HEK293T (cell line): ENCODE measurements at regions not wholly inside any gene's neighbourhood (a gene's known extent, or its start where the extent isn't known, plus 50 kb on each side); places are given as distances from the start of the nearest gene placed in this dataset.

ENCODE experiments used
- CTCF ChIA-PET: fragments of 350-600 bp; formaldehyde crosslinking; extraction: SDS; loops from one replicate; lab custom pipeline; 2021; ENCODE audit warnings: antibody characterized with exemption, inconsistent platforms; lab: Yijun Ruan, JAX
- POLR2A ChIA-PET: fragments of 350-600 bp; formaldehyde crosslinking; extraction: SDS; loops from one replicate; lab custom pipeline; 2020; ENCODE audit warnings: antibody characterized with exemption, inconsistent platforms; lab: Yijun Ruan, JAX
- DNase-seq: peaks from one replicate; pipeline ENCODE4 v3.0.0; 2012; ENCODE audit warnings: mixed read lengths; ENCODE audit errors: extremely low spot score
- ARNT ChIP-seq: fragments of 450-650 bp; IDR thresholded peaks from 2 replicates; pipeline ENCODE4 v1.6.1; 2017; ENCODE audit warnings: mild to moderate bottlenecking
- BHLHE40 ChIP-seq: fragments of 450-650 bp; IDR thresholded peaks from 2 replicates; pipeline ENCODE4 v1.6.1; 2016; ENCODE audit warnings: mild to moderate bottlenecking, moderate library complexity, borderline replicate concordance
- CTBP1 ChIP-seq: fragments of 450-650 bp; IDR thresholded peaks from 2 replicates; pipeline ENCODE4 v1.6.1; 2016; ENCODE audit warnings: borderline replicate concordance
- ELF4 ChIP-seq: fragments of 450-650 bp; IDR thresholded peaks from 2 replicates; pipeline ENCODE4 v1.6.1; 2017; ENCODE audit warnings: antibody characterized with exemption
- FOXA1 ChIP-seq: fragments of 450-650 bp; IDR thresholded peaks from 2 replicates; pipeline ENCODE4 v1.6.1; 2016; ENCODE audit warnings: mild to moderate bottlenecking
- FOXK2 ChIP-seq: fragments of 450-650 bp; IDR thresholded peaks from 2 replicates; pipeline ENCODE4 v1.6.1; 2016; ENCODE audit warnings: mild to moderate bottlenecking
- FOXM1 ChIP-seq: fragments of 450-650 bp; IDR thresholded peaks from 2 replicates; pipeline ENCODE4 v1.6.1; 2017; ENCODE audit warnings: mild to moderate bottlenecking, borderline replicate concordance
- HDGF ChIP-seq: fragments of 450-650 bp; IDR thresholded peaks from 2 replicates; pipeline ENCODE4 v1.6.1; 2017; ENCODE audit warnings: antibody characterized with exemption, borderline replicate concordance
- L3MBTL2 ChIP-seq: fragments of 450-650 bp; conservative IDR thresholded peaks from 2 replicates; pipeline ENCODE4 v1.6.1; 2016; ENCODE audit warnings: mild to moderate bottlenecking
- LEF1 ChIP-seq: fragments of 450-650 bp; IDR thresholded peaks from 2 replicates; pipeline ENCODE4 v1.6.1; 2017; ENCODE audit warnings: mild to moderate bottlenecking, borderline replicate concordance
- SP1 ChIP-seq: fragments of 450-650 bp; IDR thresholded peaks from 2 replicates; pipeline ENCODE4 v1.6.1; 2017
- SUZ12 ChIP-seq: fragments of 450-650 bp; IDR thresholded peaks from 2 replicates; pipeline ENCODE4 v1.6.1; 2016; ENCODE audit warnings: mild to moderate bottlenecking
- TARDBP ChIP-seq: fragments of 450-650 bp; IDR thresholded peaks from 2 replicates; pipeline ENCODE4 v1.6.1; 2016
- ZNF384 ChIP-seq: fragments of 450-650 bp; IDR thresholded peaks from 2 replicates; pipeline ENCODE4 v1.6.1; 2016
- TF ChIP-seq, protein P1 (sequence below): fragments of 450-650 bp; IDR thresholded peaks from 2 replicates; pipeline ENCODE4 v1.6.1; 2016

DNA sequence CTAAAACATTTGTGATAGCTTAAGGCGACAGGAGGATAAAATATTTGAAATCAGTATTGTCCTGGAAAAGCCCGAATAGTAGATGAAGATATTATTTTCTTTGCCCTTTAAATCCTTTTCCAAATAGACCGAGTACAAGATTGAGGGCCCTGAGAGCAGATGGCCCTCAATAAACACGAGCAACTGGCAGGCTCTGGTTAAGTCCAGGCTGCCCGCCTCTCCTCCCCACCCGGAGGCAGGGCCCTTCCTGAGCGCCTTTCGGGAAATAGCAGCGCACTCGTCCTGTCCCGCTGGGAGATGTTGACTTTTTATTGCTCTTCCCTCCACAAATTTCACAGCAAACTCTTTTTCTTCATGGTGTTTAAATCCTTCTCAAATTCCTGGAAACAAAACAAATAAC lies 50.8 kb upstream of the MAX start:
- POLR2A ChIA-PET: no interaction called here

DNA sequence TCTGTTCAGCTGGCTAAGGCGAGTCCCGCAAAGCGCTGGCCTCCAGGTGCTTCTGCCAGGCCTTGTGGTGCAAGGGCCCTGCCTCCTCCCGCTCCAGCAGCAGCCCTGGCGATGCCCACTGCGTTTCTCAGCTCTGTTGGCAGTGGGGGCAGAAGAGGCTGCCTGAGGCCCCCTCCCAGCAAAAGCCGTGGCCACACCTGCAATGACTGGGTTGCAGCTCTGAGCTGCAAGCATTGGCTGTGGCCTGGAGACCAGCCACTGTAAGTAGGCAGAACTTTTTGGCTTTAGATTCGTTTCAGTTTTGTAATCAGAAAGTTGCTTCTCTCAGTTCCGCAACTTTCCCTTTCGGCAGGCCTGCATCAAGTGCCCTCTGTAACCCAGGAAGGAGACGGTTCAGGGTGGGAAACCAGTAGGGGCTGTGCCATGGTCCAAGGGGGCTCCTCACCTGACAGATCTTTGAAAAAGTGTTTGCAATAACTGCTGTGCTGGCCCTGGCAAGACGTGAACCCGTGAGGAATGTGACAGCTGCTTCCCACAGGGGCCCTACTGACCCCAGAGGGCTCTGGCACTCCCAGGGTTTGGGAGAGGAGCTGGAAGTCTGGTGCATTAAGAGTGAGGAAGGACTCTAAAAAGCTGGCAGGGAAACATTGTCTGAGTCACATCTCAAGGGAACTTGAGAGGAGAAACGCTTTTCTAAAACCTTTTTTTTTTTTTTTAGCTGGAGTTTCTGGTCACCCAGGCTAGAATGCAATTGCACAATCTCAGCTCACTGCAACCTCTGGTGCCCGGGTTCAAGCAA lies 54.5 kb upstream of the MAX start:
- TF ChIP-seq ARNT: no peak
- no peak for TF ChIP-seq CTBP1
- no peak for TF ChIP-seq FOXA1
- no peak for TF ChIP-seq SUZ12
- no peak for TF ChIP-seq FOXK2
- CTCF ChIA-PET: interaction anchor here (0.5 to 1.9 kb wide), 2 partner anchors 8 to 441 kb away, joined by 4 to 6 read pairs; no protein-coding TSS in a partner anchor
- DNase-seq: no peak
- POLR2A ChIA-PET: interaction anchor here (0.9 kb wide), 1 partner anchor 255 kb away, joined by 3 read pairs; no protein-coding TSS in a partner anchor

More for the DNA sequence above, 50.8 kb upstream of the MAX start:
- CTCF ChIA-PET: interaction anchor here (0.6 kb wide), 1 partner anchor 711 kb away, joined by 6 read pairs; no protein-coding TSS in a partner anchor
- TF ChIP-seq SUZ12: no peak
- TF ChIP-seq TARDBP: no peak
- TF ChIP-seq FOXA1: no peak
- no peak for TF ChIP-seq L3MBTL2
- DNase-seq: no peak

DNA sequence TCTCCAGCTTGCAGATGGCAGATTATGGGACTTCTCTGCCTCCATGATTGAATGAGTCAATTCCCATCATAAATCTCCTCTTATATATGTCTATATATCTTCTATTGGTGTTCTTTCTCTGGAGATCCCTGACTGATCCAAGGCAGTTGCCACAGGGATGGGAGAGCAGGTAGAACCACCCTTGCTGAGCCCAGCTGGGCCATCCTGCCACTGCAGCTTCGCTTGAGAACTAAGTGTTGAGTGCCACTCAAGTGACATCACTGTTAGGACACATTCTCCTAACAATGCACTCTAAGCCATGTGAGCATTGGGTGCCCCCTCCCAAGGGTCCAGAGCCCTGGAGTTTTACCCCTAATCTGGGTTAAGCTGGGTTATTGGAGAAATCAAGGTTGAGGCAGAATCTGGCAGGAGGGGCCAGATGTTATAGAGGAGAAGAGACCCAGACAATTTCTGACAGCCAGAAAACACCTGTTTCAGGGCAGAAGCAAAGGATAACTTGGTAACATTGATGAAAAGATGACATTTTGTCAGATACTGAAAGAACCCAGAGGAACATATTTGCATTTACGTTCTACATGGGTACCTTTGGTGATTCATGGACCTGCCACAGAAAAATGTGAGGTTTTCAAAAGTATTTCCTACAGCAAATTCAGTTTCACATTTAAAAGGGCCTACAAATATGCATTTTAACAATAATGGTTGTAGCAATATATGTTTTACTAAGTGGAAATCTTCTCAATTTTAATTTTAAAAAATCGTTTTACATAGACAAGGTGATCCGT lies 57.2 kb upstream of the MAX start:
- DNase-seq: no peak
- no peak for TF ChIP-seq SP1
- TF ChIP-seq, protein P1, sequence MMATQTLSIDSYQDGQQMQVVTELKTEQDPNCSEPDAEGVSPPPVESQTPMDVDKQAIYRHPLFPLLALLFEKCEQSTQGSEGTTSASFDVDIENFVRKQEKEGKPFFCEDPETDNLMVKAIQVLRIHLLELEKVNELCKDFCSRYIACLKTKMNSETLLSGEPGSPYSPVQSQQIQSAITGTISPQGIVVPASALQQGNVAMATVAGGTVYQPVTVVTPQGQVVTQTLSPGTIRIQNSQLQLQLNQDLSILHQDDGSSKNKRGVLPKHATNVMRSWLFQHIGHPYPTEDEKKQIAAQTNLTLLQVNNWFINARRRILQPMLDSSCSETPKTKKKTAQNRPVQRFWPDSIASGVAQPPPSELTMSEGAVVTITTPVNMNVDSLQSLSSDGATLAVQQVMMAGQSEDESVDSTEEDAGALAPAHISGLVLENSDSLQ: no peak
- no peak for TF ChIP-seq LEF1
- TF ChIP-seq TARDBP: no peak
- TF ChIP-seq ELF4: no peak
- TF ChIP-seq FOXM1: no peak
- no peak for TF ChIP-seq BHLHE40
- no peak for TF ChIP-seq FOXK2
- no peak for TF ChIP-seq FOXA1
- POLR2A ChIA-PET: no interaction called here
- CTCF ChIA-PET: no interaction called here

DNA sequence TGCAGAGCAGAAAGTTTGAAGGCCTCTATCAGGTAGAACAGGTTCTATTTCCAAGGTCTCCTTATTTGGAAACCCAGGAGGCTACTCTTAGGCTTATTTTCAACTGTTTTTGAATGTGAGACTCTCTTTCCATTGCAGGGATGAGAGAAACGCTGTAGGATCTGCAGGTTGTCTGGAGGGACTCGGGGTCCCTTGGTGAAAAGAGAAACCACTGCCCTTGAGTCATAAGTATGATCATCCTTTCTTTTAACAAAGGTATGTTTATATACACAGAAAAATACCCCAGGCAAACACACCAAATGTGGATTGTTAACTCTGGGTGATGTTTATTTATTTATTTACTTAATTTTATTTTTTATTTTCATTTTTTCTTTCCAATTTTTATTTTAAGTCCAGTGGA lies 57.8 kb upstream of the MAX start:
- TF ChIP-seq ELF4: no peak
- DNase-seq: no peak
- CTCF ChIA-PET: no interaction called here
- POLR2A ChIA-PET: no interaction called here

DNA sequence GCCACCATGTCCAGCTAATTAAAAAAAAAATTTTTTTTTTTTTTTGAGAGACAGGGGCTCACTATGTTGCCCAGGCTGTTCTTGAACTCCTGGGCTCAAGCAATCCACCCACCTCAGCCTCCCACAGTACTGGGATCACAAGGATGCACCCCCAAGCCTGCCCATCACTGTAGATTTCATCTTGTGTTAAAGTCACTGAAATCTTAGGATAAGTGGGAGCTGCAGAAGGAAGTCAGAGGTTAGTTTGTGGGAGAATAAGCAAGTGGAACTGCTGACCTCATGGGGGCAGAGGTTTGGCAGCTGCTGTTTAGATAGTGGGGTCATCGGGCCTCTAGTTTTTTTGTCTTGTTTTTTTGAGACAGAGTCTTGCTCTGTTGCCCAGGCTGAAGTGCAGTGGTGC lies 59.7 kb upstream of the MAX start:
- TF ChIP-seq FOXA1: no peak
- TF ChIP-seq BHLHE40: no peak
- no peak for TF ChIP-seq ARNT
- no peak for TF ChIP-seq ZNF384
- no peak for DNase-seq
- ChIA-PET CTCF (interaction anchor here (0.7 to 1.0 kb wide), 2 partner anchors 797 to 1196 kb away, joined by 3 to 8 read pairs; no protein-coding TSS in a partner anchor), POLR2A (interaction anchor here (1.1 kb wide), 1 partner anchor 250 kb away, joined by 3 read pairs; no protein-coding TSS in a partner anchor)

DNA sequence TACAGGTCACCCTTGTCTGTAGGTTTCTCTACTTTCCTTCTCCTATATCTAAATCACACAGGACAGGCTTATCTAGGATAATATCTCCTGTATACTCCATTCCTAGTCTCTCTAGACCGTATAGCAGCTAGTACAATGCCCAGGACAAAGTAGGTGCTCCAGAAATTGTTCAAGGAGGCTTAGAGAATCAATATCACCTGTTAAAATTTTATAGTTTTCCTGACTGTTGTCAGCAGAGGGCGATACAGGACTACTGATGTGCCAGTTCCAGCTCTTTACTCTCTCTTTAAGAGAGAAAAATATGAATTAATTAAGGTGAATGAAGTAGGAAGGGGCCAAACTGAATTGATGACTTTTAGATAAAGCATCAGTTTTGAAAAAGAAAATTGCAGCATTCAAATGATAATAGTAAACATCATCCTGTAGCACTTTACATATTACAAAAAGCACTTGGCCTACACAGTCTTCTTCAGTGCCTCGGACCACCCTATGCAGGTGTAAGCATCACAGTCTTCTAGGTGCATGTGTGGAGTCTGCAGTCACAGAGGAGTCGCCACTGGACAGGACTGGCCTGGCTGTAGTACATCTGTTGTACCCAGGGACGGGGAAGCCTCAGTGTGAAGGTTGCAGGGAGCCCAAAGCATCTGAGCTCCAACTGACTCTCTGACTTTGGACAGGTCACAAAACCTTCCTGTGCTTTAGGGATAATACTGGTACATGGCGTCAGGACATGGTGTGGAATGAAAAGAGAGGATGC lies 61.9 kb upstream of the MAX start:
- TF ChIP-seq FOXM1 (no peak), SUZ12 (no peak), FOXA1 (no peak), FOXK2 (no peak), L3MBTL2 (no peak), HDGF (no peak), ELF4 (no peak), LEF1 (no peak), ZNF384 (no peak), BHLHE40 (no peak)
- TF ChIP-seq, protein P1: no peak
- POLR2A ChIA-PET: interaction anchor here (0.8 to 3.5 kb wide), 2 partner anchors 177 to 248 kb away, joined by 4 to 18 read pairs; partner anchors contain the start of genes FNTB and FUT8
- peak; percentile 47 for DNase-seq
- CTCF ChIA-PET: interaction anchor here (0.5 to 2.4 kb wide), 16 partner anchors 9 to 908 kb away, joined by 3 to 11 read pairs (median 3); no protein-coding TSS in a partner anchor

DNA sequence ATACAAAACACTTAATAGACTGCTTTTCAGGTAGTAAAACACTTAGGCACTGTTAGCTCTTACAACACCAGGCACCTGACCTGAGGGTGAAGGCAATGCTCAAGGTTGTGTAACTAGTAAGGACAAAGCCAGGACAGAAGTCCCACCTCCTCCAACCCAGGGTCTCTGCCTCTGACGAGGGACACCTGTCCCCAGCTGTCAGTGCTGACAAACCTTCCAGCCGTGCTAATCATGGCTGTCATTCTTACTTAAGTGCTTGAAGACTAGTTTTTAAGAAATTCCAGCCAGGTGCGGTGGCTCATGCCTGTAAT lies 62.5 kb upstream of the MAX start:
- ChIA-PET POLR2A (interaction anchor here (0.8 to 3.5 kb wide), 2 partner anchors 178 to 248 kb away, joined by 4 to 18 read pairs; partner anchors contain the start of genes FNTB and FUT8), CTCF (interaction anchor here (0.6 to 2.4 kb wide), 9 partner anchors 9 to 796 kb away, joined by 3 to 11 read pairs (median 5); no protein-coding TSS in a partner anchor)
- no peak for TF ChIP-seq SUZ12
- TF ChIP-seq BHLHE40: no peak
- TF ChIP-seq LEF1: no peak
- no peak for DNase-seq
